ENCODE measurements at regions not wholly inside any gene's neighbourhood (a gene's known extent, or its start where the extent isn't known, plus 50 kb on each side); places are given as distances from the start of the nearest gene placed in this dataset.

GRCh38 chr13:67878376-67878775 lies 648.2 kb upstream of the PCDH9 start:
- Histone ChIP-seq H3K4me3 (replicated peaks; ENCODE audit: low read depth, low read length) (no peak overlapping the region), H3K36me3 (ENCODE audit: control insufficient read depth, insufficient read depth, low read length) (no peaks in the 10 kb centered on the region), H3K27me3 (replicated peaks; ENCODE audit: control insufficient read depth, insufficient read depth, low read length) (no peaks in the 10 kb centered on the region)
- TF ChIP-seq CTCF (IDR thresholded peaks at IDR 0.05; ENCODE audit: insufficient read depth, low read length, poor library complexity, severe bottlenecking): no peak
- no peak for DNase-seq (ENCODE audit: extremely low read depth, insufficient read length)

DNA sequence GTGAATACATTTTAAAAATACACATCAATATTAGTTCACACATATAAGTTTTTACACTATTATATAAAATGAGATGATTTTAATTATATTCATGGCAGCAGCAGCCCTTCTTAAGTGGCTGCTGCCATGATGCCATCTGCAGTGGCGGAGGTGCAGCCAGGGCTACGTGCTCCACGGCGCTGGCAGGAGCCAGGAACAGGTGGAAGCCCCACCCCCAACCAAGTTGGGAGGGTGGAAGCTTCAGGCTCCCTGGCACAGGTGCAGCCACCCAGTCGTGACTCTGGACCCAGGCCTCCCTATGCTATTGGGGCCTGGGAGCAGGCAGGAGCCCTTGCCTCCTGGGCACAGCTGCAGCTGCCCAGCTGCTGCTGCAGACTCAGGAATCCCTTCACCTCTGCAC lies 646.9 kb upstream of the PCDH9 start:
- TF ChIP-seq CTCF (IDR thresholded peaks at IDR 0.05; ENCODE audit: insufficient read depth, low read length, poor library complexity, severe bottlenecking): no peak
- DNase-seq (ENCODE audit: extremely low read depth, insufficient read length): no peak

GRCh38 chr13:67867206-67867605 lies 637.1 kb upstream of the PCDH9 start:
- DNase-seq (ENCODE audit: extremely low read depth, insufficient read length): no peak
- Histone ChIP-seq H3K4me3 (replicated peaks; ENCODE audit: low read depth, low read length) (no peak overlapping the region), H3K36me3 (ENCODE audit: control insufficient read depth, insufficient read depth, low read length) (no peaks in the 10 kb centered on the region), H3K27me3 (replicated peaks; ENCODE audit: control insufficient read depth, insufficient read depth, low read length) (no peaks in the 10 kb centered on the region)
- TF ChIP-seq CTCF (IDR thresholded peaks at IDR 0.05; ENCODE audit: insufficient read depth, low read length, poor library complexity, severe bottlenecking): no peak

More for the DNA sequence above, 646.9 kb upstream of the PCDH9 start:
- no peaks in the 10 kb centered on the region for H3K36me3 ChIP-seq (ENCODE audit: control insufficient read depth, insufficient read depth, low read length)
- H3K27me3 ChIP-seq (replicated peaks; ENCODE audit: control insufficient read depth, insufficient read depth, low read length): no peaks in the 10 kb centered on the region
- H3K4me3 ChIP-seq (replicated peaks; ENCODE audit: low read depth, low read length): no peak overlapping the region

DNA sequence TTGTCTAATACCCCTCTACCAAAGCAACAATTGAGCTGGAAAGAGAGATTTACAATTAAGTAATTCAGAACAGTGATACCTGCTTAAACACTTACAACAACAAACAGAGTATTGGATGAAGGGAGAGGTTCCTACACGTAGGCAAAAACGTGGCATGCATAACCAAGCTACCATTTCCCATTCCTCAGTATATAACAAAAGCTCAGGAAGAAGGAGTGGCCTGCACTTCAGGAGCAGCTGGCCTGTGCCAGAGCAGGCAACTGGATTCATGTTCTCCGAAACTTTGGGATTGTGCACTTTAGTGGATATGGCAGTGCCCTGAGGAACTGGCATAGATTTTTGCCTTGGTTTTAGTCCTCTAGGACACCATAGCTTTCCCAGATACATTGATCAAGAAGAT lies 630.2 kb upstream of the PCDH9 start:
- no peak for DNase-seq (ENCODE audit: extremely low read depth, insufficient read length)
- no peak overlapping the region for H3K4me3 ChIP-seq (replicated peaks; ENCODE audit: low read depth, low read length)
- no peaks in the 10 kb centered on the region for H3K36me3 ChIP-seq (ENCODE audit: control insufficient read depth, insufficient read depth, low read length)
- TF ChIP-seq CTCF (IDR thresholded peaks at IDR 0.05; ENCODE audit: insufficient read depth, low read length, poor library complexity, severe bottlenecking): no peak
- H3K27me3 ChIP-seq (replicated peaks; ENCODE audit: control insufficient read depth, insufficient read depth, low read length): no peaks in the 10 kb centered on the region

- Histone ChIP-seq H3K27me3 (replicated peaks; ENCODE audit: control insufficient read depth, insufficient read depth, low read length) (no peaks in the 10 kb centered on the region), H3K4me3 (replicated peaks; ENCODE audit: low read depth, low read length) (no peak overlapping the region), H3K36me3 (ENCODE audit: control insufficient read depth, insufficient read depth, low read length) (no peaks in the 10 kb centered on the region)
- no peak for DNase-seq (ENCODE audit: extremely low read depth, insufficient read length)
- TF ChIP-seq CTCF (IDR thresholded peaks at IDR 0.05; ENCODE audit: insufficient read depth, low read length, poor library complexity, severe bottlenecking): no peak
Observed at GRCh38 chr13:67859904-67860303, 629.8 kb upstream of the PCDH9 start.

GRCh38 chr13:67857581-67858310 lies 627.6 kb upstream of the PCDH9 start:
- no peak for TF ChIP-seq CTCF (IDR thresholded peaks at IDR 0.05; ENCODE audit: insufficient read depth, low read length, poor library complexity, severe bottlenecking)

More at GRCh38 chr13:67857581-67858310, 627.6 kb upstream of the PCDH9 start:
- Histone ChIP-seq H3K4me3 (replicated peaks; ENCODE audit: low read depth, low read length) (no peak overlapping the region), H3K36me3 (ENCODE audit: control insufficient read depth, insufficient read depth, low read length) (no peaks in the 10 kb centered on the region), H3K27me3 (replicated peaks; ENCODE audit: control insufficient read depth, insufficient read depth, low read length) (no peaks in the 10 kb centered on the region)
- no peak for DNase-seq (ENCODE audit: extremely low read depth, insufficient read length)
